VCaP (cell line): ENCODE measurements at regions not wholly inside any gene's neighbourhood (a gene's known extent, or its start where the extent isn't known, plus 50 kb on each side); places are given as distances from the start of the nearest gene placed in this dataset.

Experiments used
- H3K27ac ChIP-seq: fragments of 450-650 bp; 2 replicates; pipeline ENCODE4 v1.5.1; 2017
- TF ChIP-seq, protein P1 (sequence below): fragments of 450-650 bp; conservative IDR thresholded peaks from 2 replicates; pipeline ENCODE4 v1.5.1; 2017; ENCODE audit warnings: mild to moderate bottlenecking, moderate library complexity

DNA sequence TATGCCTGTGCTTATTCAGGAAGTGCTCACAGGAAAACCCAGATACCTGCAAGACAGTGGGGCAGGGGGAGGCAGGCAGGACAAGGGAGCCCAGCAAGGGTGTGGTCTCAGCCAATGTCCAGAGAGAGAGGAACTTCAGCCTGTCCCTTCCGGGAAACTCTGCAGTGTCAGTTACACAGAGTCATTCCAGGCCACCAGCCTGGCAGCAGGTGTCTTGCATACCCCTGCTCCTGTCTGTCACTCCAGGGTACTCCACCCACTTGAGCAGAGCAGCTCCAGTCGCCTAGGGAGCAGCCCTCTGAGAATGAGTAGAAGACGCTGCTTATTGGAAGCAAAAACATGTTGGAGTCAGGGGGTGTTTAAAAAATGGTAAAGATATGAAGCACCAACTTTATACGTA is 431.2 kb upstream of the RGMA start:
- no peak overlapping the region for H3K27ac ChIP-seq
- TF ChIP-seq, protein P1, sequence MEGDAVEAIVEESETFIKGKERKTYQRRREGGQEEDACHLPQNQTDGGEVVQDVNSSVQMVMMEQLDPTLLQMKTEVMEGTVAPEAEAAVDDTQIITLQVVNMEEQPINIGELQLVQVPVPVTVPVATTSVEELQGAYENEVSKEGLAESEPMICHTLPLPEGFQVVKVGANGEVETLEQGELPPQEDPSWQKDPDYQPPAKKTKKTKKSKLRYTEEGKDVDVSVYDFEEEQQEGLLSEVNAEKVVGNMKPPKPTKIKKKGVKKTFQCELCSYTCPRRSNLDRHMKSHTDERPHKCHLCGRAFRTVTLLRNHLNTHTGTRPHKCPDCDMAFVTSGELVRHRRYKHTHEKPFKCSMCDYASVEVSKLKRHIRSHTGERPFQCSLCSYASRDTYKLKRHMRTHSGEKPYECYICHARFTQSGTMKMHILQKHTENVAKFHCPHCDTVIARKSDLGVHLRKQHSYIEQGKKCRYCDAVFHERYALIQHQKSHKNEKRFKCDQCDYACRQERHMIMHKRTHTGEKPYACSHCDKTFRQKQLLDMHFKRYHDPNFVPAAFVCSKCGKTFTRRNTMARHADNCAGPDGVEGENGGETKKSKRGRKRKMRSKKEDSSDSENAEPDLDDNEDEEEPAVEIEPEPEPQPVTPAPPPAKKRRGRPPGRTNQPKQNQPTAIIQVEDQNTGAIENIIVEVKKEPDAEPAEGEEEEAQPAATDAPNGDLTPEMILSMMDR: no peak

DNA sequence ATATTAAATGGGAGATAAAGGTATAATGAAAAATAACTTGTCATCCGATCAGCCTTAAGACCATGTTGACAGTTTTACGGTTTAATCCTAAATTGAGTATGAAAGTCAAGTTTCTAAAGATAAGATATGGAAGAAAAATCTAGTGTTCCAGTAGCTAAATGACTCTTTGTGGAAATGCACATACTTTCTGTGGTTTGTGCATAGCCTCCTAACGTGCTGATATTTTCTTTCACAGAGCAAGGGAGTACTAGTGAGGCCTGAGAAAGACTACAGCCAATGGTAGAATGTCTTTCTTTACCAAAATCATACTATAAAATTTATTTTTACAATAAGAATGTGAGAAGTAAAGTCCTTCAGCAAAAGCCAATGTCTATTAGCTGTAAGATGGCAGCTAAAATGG is 430.6 kb upstream of the RGMA start:
- TF ChIP-seq, protein P1: no peak
- H3K27ac ChIP-seq: no peak overlapping the region

DNA sequence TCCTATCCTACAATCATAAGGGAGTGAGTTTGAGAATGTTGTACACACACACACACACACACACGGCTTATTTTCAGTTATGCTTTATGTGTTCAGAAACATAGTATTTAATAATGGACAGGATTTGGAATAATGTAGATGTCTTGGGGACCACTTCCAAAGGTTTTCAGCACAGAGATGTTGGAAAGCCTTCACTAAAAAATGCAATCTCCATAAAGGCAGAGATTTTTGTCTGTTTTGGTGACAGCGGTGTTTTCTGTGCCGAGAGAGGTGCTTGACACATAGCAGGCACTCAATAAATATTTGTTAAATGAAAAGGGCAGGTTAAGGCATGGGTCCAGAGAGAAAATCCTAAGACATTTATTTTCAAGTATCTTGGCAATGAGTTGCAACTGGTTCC is 428.2 kb upstream of the RGMA start:
- H3K27ac ChIP-seq: no peak overlapping the region
- TF ChIP-seq, protein P1: no peak

DNA sequence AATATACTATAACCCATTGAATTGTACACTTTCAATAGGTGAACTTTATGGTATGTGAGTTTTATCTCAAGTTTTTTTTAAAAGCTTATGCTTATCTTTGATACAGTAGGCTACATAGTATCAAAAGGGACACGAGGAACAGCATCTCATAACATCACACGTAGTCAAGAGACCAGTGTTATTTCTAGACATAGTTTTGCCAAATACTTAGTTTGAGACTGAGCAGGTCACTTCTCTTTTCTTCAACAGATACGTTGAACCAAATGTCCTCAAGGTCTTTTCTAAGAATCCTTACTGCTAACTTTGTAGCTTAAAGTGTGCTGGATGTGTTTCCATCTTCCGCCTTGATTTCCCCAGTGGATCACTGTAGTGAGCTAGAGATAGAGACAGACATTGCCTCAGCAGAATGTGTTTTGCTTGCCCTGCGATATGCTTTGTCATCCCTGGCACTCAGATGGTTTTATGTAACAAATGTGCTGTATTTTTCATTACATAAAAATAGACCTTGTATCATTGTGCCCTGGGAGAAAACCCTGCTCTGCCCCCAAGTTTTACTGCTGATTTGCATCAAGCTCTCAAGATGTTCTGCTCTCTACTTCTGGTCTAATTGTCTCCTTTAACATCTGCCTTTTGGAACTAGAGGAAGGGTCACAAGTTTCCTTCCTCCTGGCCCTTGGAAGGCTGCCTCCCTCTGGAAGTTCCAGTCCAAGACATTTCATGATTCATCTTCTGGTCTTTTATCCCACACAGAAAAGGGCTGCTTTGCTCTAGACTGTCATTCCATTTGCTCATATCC is 426.4 kb upstream of the RGMA start:
- TF ChIP-seq, protein P1: no peak
- no peak overlapping the region for H3K27ac ChIP-seq

DNA sequence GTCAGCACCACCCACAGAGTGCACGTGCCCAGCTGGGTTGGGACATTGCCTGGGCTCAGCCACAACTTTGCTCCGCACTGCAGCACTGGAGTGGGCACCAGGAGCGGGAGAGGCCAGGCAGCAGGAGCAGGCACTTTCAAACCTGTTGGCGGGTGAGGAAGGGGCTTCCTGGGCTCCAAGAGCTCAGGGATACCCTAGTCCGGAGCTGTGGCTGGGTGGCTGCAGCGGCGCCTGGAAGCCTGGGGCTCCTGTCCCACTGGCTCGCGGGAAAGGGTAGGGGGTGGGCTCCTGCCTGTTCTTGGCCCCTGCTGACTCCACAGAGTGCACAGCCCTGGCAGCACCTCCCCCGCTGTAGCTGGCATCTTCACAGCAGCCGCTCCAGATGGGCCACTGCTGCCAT is 417.6 kb upstream of the RGMA start:
- no peak overlapping the region for H3K27ac ChIP-seq
- TF ChIP-seq, protein P1: no peak

DNA sequence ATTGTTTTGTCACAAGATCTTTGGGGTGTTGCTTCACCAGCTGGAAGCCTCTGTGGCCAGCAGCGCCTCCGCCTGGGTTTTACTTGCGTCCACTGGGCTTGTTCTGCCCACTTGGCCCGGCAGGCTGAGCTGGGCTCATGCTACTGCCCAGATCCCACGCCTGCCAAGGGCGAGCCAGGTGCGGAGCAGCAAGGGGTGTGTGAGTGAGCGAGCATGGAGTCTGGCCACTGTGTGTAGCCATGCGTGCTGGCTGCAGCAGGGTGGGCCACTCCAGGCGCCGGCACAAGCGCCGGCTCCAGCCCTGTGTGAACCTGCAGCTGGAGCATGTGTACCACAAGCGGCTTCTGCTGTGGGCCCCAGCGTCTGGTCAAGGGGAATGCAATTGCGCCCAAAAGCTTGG is 416.5 kb upstream of the RGMA start:
- H3K27ac ChIP-seq: no peak overlapping the region
- TF ChIP-seq, protein P1: no peak

DNA sequence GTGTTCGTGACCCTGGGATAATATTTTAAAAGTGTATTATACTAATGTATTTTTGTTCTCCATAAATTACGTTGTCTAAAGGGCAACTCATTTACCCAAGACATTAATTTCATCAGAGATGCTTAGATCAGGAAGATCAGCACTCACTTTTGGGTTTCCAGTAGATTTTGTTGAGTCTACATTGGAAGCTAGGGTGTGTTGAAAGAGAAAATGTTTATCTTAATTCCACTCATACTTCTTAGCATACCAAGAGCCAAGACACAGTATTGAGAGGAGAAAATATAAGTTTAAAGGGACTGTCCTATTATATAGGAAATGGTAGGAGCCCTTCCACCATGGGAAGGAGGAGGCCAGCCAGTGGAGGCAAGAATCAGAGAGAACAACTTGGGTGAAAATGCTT is 412.9 kb upstream of the RGMA start:
- no peak overlapping the region for H3K27ac ChIP-seq
- TF ChIP-seq, protein P1: no peak
